K562 (cell line): ENCODE measurements at regions not wholly inside any gene's neighbourhood (a gene's known extent, or its start where the extent isn't known, plus 50 kb on each side); places are given as distances from the start of the nearest gene placed in this dataset.

Experiments used
- GTF2F1 ChIP-seq: IDR thresholded peaks from 2 replicates; pipeline ENCODE4 v1.6.1; 2011; ENCODE audit warnings: low read depth, low read length, improper control_type of control experiment
- KLF1 ChIP-seq: fragments of 450-650 bp; IDR thresholded peaks from 2 replicates; pipeline ENCODE4 v1.6.1; 2016; ENCODE audit warnings: missing genetic modification characterization, missing compliant biosample characterization
- MCM3 ChIP-seq: fragments of 450-650 bp; IDR thresholded peaks from 2 replicates; pipeline ENCODE4 v1.6.1; 2016
- NFRKB ChIP-seq: fragments of 450-650 bp; IDR thresholded peaks from 2 replicates; pipeline ENCODE4 v1.6.1; 2016; ENCODE audit warnings: low read depth
- PTBP1 ChIP-seq: fragments of 200-400 bp; formaldehyde crosslinking; IDR thresholded peaks from 2 replicates; pipeline ENCODE4 v1.6.1; 2017; ENCODE audit warnings: low read depth, low read length
- TOE1 ChIP-seq, 2 experiments: fragments of 450-650 bp in 1 of 2; sonication (generic) in 1 of 2; formaldehyde crosslinking in 1 of 2; IDR thresholded peaks; 2 replicates each; pipeline versions ENCODE4 v1.7.1 to v1.8.0; 2016 to 2022; ENCODE audit warnings: borderline replicate concordance in 2 of 2, mild to moderate bottlenecking in 2 of 2, antibody characterized with exemption in 1 of 2, inconsistent platforms in 1 of 2, low read depth in 1 of 2, missing genetic modification reagents in 1 of 2, moderate library complexity in 1 of 2
- TSC22D4 ChIP-seq: fragments of 450-650 bp; IDR thresholded peaks from 2 replicates; pipeline ENCODE4 v1.6.1; 2016; ENCODE audit warnings: missing genetic modification characterization, missing biosample characterization, control low read depth
- ZBTB7A ChIP-seq: IDR thresholded peaks from 2 replicates; pipeline ENCODE4 v1.6.1; 2011; ENCODE audit warnings: low read depth, mild to moderate bottlenecking, low read length, moderate library complexity, borderline replicate concordance; ENCODE audit not compliant: control insufficient read depth
- ZNF121 ChIP-seq: sonication (generic); formaldehyde crosslinking; conservative IDR thresholded peaks from 2 replicates; pipeline ENCODE4 v1.8.0; 2022; ENCODE audit warnings: missing genetic modification reagents
- TF ChIP-seq, protein P1 (sequence below): sonication (generic); formaldehyde crosslinking; IDR thresholded peaks from 2 replicates; pipeline ENCODE4 v1.8.0; 2023; ENCODE audit warnings: missing genetic modification reagents, mild to moderate bottlenecking, borderline replicate concordance

GRCh38 chr10:94174838-94175237 is 181.1 kb downstream of the PLCE1 start (continued):
- TF ChIP-seq, protein P1, sequence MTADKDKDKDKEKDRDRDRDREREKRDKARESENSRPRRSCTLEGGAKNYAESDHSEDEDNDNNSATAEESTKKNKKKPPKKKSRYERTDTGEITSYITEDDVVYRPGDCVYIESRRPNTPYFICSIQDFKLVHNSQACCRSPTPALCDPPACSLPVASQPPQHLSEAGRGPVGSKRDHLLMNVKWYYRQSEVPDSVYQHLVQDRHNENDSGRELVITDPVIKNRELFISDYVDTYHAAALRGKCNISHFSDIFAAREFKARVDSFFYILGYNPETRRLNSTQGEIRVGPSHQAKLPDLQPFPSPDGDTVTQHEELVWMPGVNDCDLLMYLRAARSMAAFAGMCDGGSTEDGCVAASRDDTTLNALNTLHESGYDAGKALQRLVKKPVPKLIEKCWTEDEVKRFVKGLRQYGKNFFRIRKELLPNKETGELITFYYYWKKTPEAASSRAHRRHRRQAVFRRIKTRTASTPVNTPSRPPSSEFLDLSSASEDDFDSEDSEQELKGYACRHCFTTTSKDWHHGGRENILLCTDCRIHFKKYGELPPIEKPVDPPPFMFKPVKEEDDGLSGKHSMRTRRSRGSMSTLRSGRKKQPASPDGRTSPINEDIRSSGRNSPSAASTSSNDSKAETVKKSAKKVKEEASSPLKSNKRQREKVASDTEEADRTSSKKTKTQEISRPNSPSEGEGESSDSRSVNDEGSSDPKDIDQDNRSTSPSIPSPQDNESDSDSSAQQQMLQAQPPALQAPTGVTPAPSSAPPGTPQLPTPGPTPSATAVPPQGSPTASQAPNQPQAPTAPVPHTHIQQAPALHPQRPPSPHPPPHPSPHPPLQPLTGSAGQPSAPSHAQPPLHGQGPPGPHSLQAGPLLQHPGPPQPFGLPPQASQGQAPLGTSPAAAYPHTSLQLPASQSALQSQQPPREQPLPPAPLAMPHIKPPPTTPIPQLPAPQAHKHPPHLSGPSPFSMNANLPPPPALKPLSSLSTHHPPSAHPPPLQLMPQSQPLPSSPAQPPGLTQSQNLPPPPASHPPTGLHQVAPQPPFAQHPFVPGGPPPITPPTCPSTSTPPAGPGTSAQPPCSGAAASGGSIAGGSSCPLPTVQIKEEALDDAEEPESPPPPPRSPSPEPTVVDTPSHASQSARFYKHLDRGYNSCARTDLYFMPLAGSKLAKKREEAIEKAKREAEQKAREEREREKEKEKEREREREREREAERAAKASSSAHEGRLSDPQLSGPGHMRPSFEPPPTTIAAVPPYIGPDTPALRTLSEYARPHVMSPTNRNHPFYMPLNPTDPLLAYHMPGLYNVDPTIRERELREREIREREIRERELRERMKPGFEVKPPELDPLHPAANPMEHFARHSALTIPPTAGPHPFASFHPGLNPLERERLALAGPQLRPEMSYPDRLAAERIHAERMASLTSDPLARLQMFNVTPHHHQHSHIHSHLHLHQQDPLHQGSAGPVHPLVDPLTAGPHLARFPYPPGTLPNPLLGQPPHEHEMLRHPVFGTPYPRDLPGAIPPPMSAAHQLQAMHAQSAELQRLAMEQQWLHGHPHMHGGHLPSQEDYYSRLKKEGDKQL (CRISPR knock-in tag) = no peak
- TF ChIP-seq NFRKB (no peak), KLF1 (no peak), ZBTB7A (no peak), ZNF121 (no peak), PTBP1 (no peak), MCM3 (no peak), TSC22D4 (no peak), GTF2F1 (no peak), TOE1 (IDR thresholded peaks at IDR 0.05; ENCODE audit: borderline replicate concordance) (no peak), TOE1 (CRISPR knock-in tag; IDR thresholded peaks at IDR 0.05; ENCODE audit: borderline replicate concordance, low read depth) (no peak)
